Liver (tissue), 8 donors: ENCODE measurements at regions not wholly inside any gene's neighbourhood (a gene's known extent, or its start where the extent isn't known, plus 50 kb on each side); places are given as distances from the start of the nearest gene placed in this dataset.

Source experiments
- DNase-seq: peaks from one replicate; pipeline ENCODE4 v3.0.0-alpha.2; 2017; ENCODE audit warnings: low spot score
- H3K27ac ChIP-seq, 2 donors: one replicate each; pipeline ENCODE4 v1.7.0; 2013; ENCODE audit warnings: inconsistent platforms in 2 of 2, low read length in 2 of 2, control low read depth in 1 of 2, low read depth in 1 of 2, mild to moderate bottlenecking in 1 of 2
- H3K27me3 ChIP-seq, 4 donors: one replicate each; pipeline versions ENCODE4 v1.6.1 to v1.7.0; 2013; ENCODE audit warnings: low read length in 3 of 4, inconsistent platforms in 1 of 4, mild to moderate bottlenecking in 1 of 4, moderate library complexity in 1 of 4; ENCODE audit not compliant: control insufficient read depth in 4 of 4, insufficient read depth in 4 of 4
- H3K36me3 ChIP-seq, 4 donors: one replicate each; pipeline versions ENCODE4 v1.6.1 to v1.7.0; 2013; ENCODE audit warnings: low read length in 3 of 4, mild to moderate bottlenecking in 3 of 4, low read depth in 1 of 4, moderate library complexity in 1 of 4; ENCODE audit not compliant: control insufficient read depth in 4 of 4, insufficient read depth in 3 of 4
- H3K4me1 ChIP-seq, 4 donors: one replicate each; pipeline versions ENCODE4 v1.6.1 to v1.7.0; 2013; ENCODE audit warnings: low read length in 3 of 4, mild to moderate bottlenecking in 3 of 4, moderate library complexity in 1 of 4; ENCODE audit not compliant: control insufficient read depth in 4 of 4, insufficient read depth in 4 of 4
- H3K4me3 ChIP-seq, 3 donors: one replicate each; pipeline versions ENCODE4 v1.6.1 to v1.7.0; 2013; ENCODE audit warnings: low read length in 3 of 3, control low read depth in 1 of 3, low read depth in 1 of 3, mild to moderate bottlenecking in 1 of 3
- H3K9ac ChIP-seq, 2 donors: one replicate each; pipeline ENCODE4 v1.7.0; 2013; ENCODE audit warnings: low read length in 2 of 2, mild to moderate bottlenecking in 2 of 2, moderate library complexity in 2 of 2, control low read depth in 1 of 2, low read depth in 1 of 2
- H3K9me3 ChIP-seq, 4 donors: one replicate each; pipeline versions ENCODE4 v1.6.1 to v1.7.0; 2013; ENCODE audit warnings: low read length in 3 of 4; ENCODE audit not compliant: control insufficient read depth in 4 of 4
- ATF3 ChIP-seq: IDR thresholded peaks from 2 replicates; pipeline ENCODE4 v1.6.1; 2016; ENCODE audit warnings: antibody characterized with exemption
- CTCF ChIP-seq: fragments of 150-350 bp; IDR thresholded peaks from 2 replicates; pipeline ENCODE4 v1.5.1; 2017; ENCODE audit warnings: improper control_type of control experiment, low read depth, low read length; ENCODE audit not compliant: missing input control
- EGR1 ChIP-seq, 2 donors: IDR thresholded peaks; 2 replicates each; pipeline ENCODE4 v1.6.1; 2016 to 2018; ENCODE audit warnings: antibody characterized with exemption in 2 of 2, low read depth in 2 of 2
- FOXA1 ChIP-seq: IDR thresholded peaks from 2 replicates; pipeline ENCODE4 v1.6.1; 2016; ENCODE audit warnings: antibody characterized with exemption
- FOXA2 ChIP-seq: IDR thresholded peaks from 2 replicates; pipeline ENCODE4 v1.6.1; 2016; ENCODE audit warnings: antibody characterized with exemption
- GABPA ChIP-seq, 2 donors: IDR thresholded peaks in 1 of 2; conservative IDR thresholded peaks in 1 of 2; 2 replicates each; pipeline ENCODE4 v1.6.1; 2016; ENCODE audit warnings: antibody characterized with exemption in 2 of 2, mild to moderate bottlenecking in 1 of 2, moderate library complexity in 1 of 2
- HNF4A ChIP-seq, 2 donors: conservative IDR thresholded peaks; 2 replicates each; pipeline ENCODE4 v1.6.1; 2016; ENCODE audit warnings: antibody characterized with exemption in 2 of 2, mild to moderate bottlenecking in 2 of 2
- HNF4G ChIP-seq: IDR thresholded peaks from 2 replicates; pipeline ENCODE4 v1.6.1; 2016; ENCODE audit warnings: antibody characterized with exemption
- JUND ChIP-seq, 2 donors: IDR thresholded peaks; 2 replicates each; pipeline ENCODE4 v1.6.1; 2016; ENCODE audit warnings: antibody characterized with exemption in 2 of 2
- MAX ChIP-seq: IDR thresholded peaks from 2 replicates; pipeline ENCODE4 v1.6.1; 2016; ENCODE audit warnings: antibody characterized with exemption
- NR2F2 ChIP-seq: IDR thresholded peaks from 2 replicates; pipeline ENCODE4 v1.6.1; 2016; ENCODE audit warnings: antibody characterized with exemption
- RAD21 ChIP-seq, 2 donors: IDR thresholded peaks; 2 replicates each; pipeline ENCODE4 v1.6.1; 2016; ENCODE audit warnings: antibody characterized with exemption in 2 of 2, mild to moderate bottlenecking in 2 of 2
- REST ChIP-seq: IDR thresholded peaks from 2 replicates; pipeline ENCODE4 v1.6.1; 2016; ENCODE audit warnings: antibody characterized with exemption, mild to moderate bottlenecking
- RXRA ChIP-seq, 2 donors: IDR thresholded peaks; 2 replicates each; pipeline ENCODE4 v1.6.1; 2017 to 2018; ENCODE audit warnings: antibody characterized with exemption in 2 of 2, mild to moderate bottlenecking in 1 of 2
- SP1 ChIP-seq: IDR thresholded peaks from 2 replicates; pipeline ENCODE4 v1.6.1; 2018; ENCODE audit warnings: antibody characterized with exemption, mild to moderate bottlenecking
- TAF1 ChIP-seq: conservative IDR thresholded peaks from 2 replicates; pipeline ENCODE4 v1.6.1; 2016; ENCODE audit warnings: antibody characterized with exemption, mild to moderate bottlenecking
- YY1 ChIP-seq: IDR thresholded peaks from 2 replicates; pipeline ENCODE4 v1.6.1; 2016; ENCODE audit warnings: antibody characterized with exemption, mild to moderate bottlenecking
- ZBTB33 ChIP-seq: IDR thresholded peaks from 2 replicates; pipeline ENCODE4 v1.6.1; 2016; ENCODE audit warnings: antibody characterized with exemption
- WGBS: extraction: QIAGEN DNeasy Blood & Tissue Kit; methylation state at CpG from one replicate; pipeline ENCODE4 v1.1.7; 2013; 5-methylcytosine and 5-hydroxymethylcytosine counted together
- donor health status: healthy.
- donor health status: healthy.
- donor health status: healthy.
- donor health status: healthy.
- donor health status: healthy.

GRCh38 chr5:116923344-116923743 lies 348.7 kb upstream of the SEMA6A start (continued):
- TF ChIP-seq RAD21 (IDR thresholded peaks at IDR 0.05), result no peak
- no peak for TF ChIP-seq YY1
- no peak for TF ChIP-seq JUND (IDR thresholded peaks at IDR 0.05)

GRCh38 chr5:116922532-116922931 lies 347.9 kb upstream of the SEMA6A start:
- Histone ChIP-seq H3K4me1 (no peaks in the 10 kb centered on the region), H3K9me3 (no peaks in the 10 kb centered on the region), H3K27ac (no peak overlapping the region), H3K36me3 (no peaks in the 10 kb centered on the region), H3K4me3 (no peak overlapping the region), H3K9ac (no peak overlapping the region), H3K27me3 (no peaks in the 10 kb centered on the region)
- DNase-seq, result no peak
- TF ChIP-seq JUND (IDR thresholded peaks at IDR 0.05) (no peak), RAD21 (IDR thresholded peaks at IDR 0.05) (no peak)

- no peak for TF ChIP-seq SP1
- TF ChIP-seq HNF4A (conservative IDR thresholded peaks at IDR 0.05), result no peak
- no peak for TF ChIP-seq JUND (IDR thresholded peaks at IDR 0.05)
- no peak for TF ChIP-seq FOXA2
- TF ChIP-seq RXRA (IDR thresholded peaks at IDR 0.05), result no peak
- H3K36me3 ChIP-seq, result no peaks in the 10 kb centered on the region
- WGBS, result 94% methylated on average over 2 of the region's 2 CpGs
- no peaks in the 10 kb centered on the region for H3K9me3 ChIP-seq
- no peaks in the 10 kb centered on the region for H3K4me1 ChIP-seq
- H3K27me3 ChIP-seq, result no peaks in the 10 kb centered on the region
- no peak overlapping the region for H3K27ac ChIP-seq
- H3K4me3 ChIP-seq, result no peak overlapping the region
- DNase-seq, result no peak
- H3K9ac ChIP-seq, result no peak overlapping the region
Observed at GRCh38 chr5:116914869-116915504, 340.4 kb upstream of the SEMA6A start.

GRCh38 chr5:116912221-116912620 lies 337.6 kb upstream of the SEMA6A start:
- no peak overlapping the region for H3K27ac ChIP-seq
- no peak overlapping the region for H3K4me3 ChIP-seq
- no peak for DNase-seq
- H3K9me3 ChIP-seq, result no peaks in the 10 kb centered on the region
- H3K27me3 ChIP-seq, result no peaks in the 10 kb centered on the region
- TF ChIP-seq HNF4G (no peak), RXRA (IDR thresholded peaks at IDR 0.05) (no peak), REST (no peak), ATF3 (no peak), SP1 (no peak), CTCF (no peak), NR2F2 (no peak), JUND (IDR thresholded peaks at IDR 0.05) (no peak), EGR1 (IDR thresholded peaks at IDR 0.05; ENCODE audit: low read depth in 2 of 2) (no peak), TAF1 (no peak), ZBTB33 (no peak), MAX (no peak), FOXA1 (no peak), YY1 (no peak), FOXA2 (no peak), GABPA (IDR thresholded peaks at IDR 0.05 in 1 of 2, conservative IDR thresholded peaks at IDR 0.05 in 1 of 2) (no peak), RAD21 (IDR thresholded peaks at IDR 0.05) (no peak), HNF4A (conservative IDR thresholded peaks at IDR 0.05) (no peak)
- H3K4me1 ChIP-seq, result no peaks in the 10 kb centered on the region
- WGBS, result 39% methylated on average over 1 of the region's 1 CpG
- no peaks in the 10 kb centered on the region for H3K36me3 ChIP-seq
- no peak overlapping the region for H3K9ac ChIP-seq
